ENCODE measurements at regions not wholly inside any gene's neighbourhood (a gene's known extent, or its start where the extent isn't known, plus 50 kb on each side); places are given as distances from the start of the nearest gene placed in this dataset.

GRCh38 chr10:62650411-62650810, 154.1 kb upstream of the ADO start:
- no peak for ATAC-seq
- H3K4me1 Mint-ChIP-seq, result peaks cover 79% of the 10 kb centered on the region
- H3K36me3 Mint-ChIP-seq (ENCODE audit: low read depth), result no peaks in the 10 kb centered on the region

GRCh38 chr10:62651341-62651740, 153.2 kb upstream of the ADO start:
- Mint-ChIP-seq H3K36me3 (ENCODE audit: low read depth) (no peaks in the 10 kb centered on the region), H3K27ac (no peak overlapping the region), H3K4me1 (peaks cover 79% of the 10 kb centered on the region), H3K4me3 (no peak overlapping the region), H3K27me3 (peaks cover 2% of the 10 kb centered on the region), H3K9me3 (peaks cover 4% of the 10 kb centered on the region)
- no peak for DNase-seq
- ATAC-seq, result no peak

More at GRCh38 chr10:62650411-62650810, 154.1 kb upstream of the ADO start:
- H3K4me3 Mint-ChIP-seq, result no peak overlapping the region
- H3K27me3 Mint-ChIP-seq, result peaks cover 2% of the 10 kb centered on the region
- H3K9me3 Mint-ChIP-seq, result peaks cover 4% of the 10 kb centered on the region
- H3K27ac Mint-ChIP-seq, result no peak overlapping the region
- DNase-seq, result no peak

GRCh38 chr10:62652114-62652513, 152.4 kb upstream of the ADO start:
- Mint-ChIP-seq H3K9me3 (peaks cover 4% of the 10 kb centered on the region), H3K27ac (peak overlapping the region; percentile 69), H3K4me3 (no peak overlapping the region), H3K36me3 (ENCODE audit: low read depth) (no peaks in the 10 kb centered on the region), H3K4me1 (peaks cover 74% of the 10 kb centered on the region), H3K27me3 (peaks cover 4% of the 10 kb centered on the region)
- DNase-seq, result no peak
- ATAC-seq, result peak; percentile 60

GRCh38 chr10:62652564-62652963, 152.0 kb upstream of the ADO start:
- Mint-ChIP-seq H3K9me3 (peaks cover 4% of the 10 kb centered on the region), H3K27ac (peak overlapping the region; percentile 69), H3K4me1 (peaks cover 69% of the 10 kb centered on the region), H3K4me3 (peak overlapping the region; percentile 6), H3K36me3 (ENCODE audit: low read depth) (no peaks in the 10 kb centered on the region), H3K27me3 (peaks cover 4% of the 10 kb centered on the region)
- DNase-seq (peak; percentile 44), ATAC-seq (peak; percentile 79)

GRCh38 chr10:62653254-62653653, 151.3 kb upstream of the ADO start:
- Mint-ChIP-seq H3K27ac (peak overlapping the region; percentile 32), H3K36me3 (ENCODE audit: low read depth) (no peaks in the 10 kb centered on the region), H3K9me3 (peaks cover 4% of the 10 kb centered on the region), H3K27me3 (peaks cover 2% of the 10 kb centered on the region), H3K4me3 (no peak overlapping the region), H3K4me1 (peaks cover 62% of the 10 kb centered on the region)
- no peak for DNase-seq
- no peak for ATAC-seq

- H3K27me3 Mint-ChIP-seq, result peaks cover 3% of the 10 kb centered on the region
- H3K9me3 Mint-ChIP-seq, result peaks cover 4% of the 10 kb centered on the region
- DNase-seq (no peak), ATAC-seq (no peak)
- H3K4me1 Mint-ChIP-seq, result peaks cover 53% of the 10 kb centered on the region
- no peak overlapping the region for H3K4me3 Mint-ChIP-seq
- H3K27ac Mint-ChIP-seq, result peak overlapping the region; percentile 47
- H3K36me3 Mint-ChIP-seq (ENCODE audit: low read depth), result no peaks in the 10 kb centered on the region
Measured at GRCh38 chr10:62654966-62655336, 149.6 kb upstream of the ADO start.

- DNase-seq, result no peak
- no peak overlapping the region for H3K4me3 Mint-ChIP-seq
- peaks cover 4% of the 10 kb centered on the region for H3K27me3 Mint-ChIP-seq
- peak; percentile 42 for ATAC-seq
- peak overlapping the region; percentile 53 for H3K27ac Mint-ChIP-seq
- peaks cover 4% of the 10 kb centered on the region for H3K9me3 Mint-ChIP-seq
- peaks cover 53% of the 10 kb centered on the region for H3K4me1 Mint-ChIP-seq
- no peaks in the 10 kb centered on the region for H3K36me3 Mint-ChIP-seq (ENCODE audit: low read depth)
Measured at GRCh38 chr10:62655337-62655994, 149.1 kb upstream of the ADO start.

- no peak for ATAC-seq
- Mint-ChIP-seq H3K4me1 (peaks cover 36% of the 10 kb centered on the region), H3K4me3 (no peak overlapping the region), H3K36me3 (ENCODE audit: low read depth) (no peaks in the 10 kb centered on the region), H3K27me3 (peaks cover 4% of the 10 kb centered on the region), H3K9me3 (peaks cover 4% of the 10 kb centered on the region), H3K27ac (no peak overlapping the region)
- no peak for DNase-seq
Measured at GRCh38 chr10:62657244-62657835, 147.2 kb upstream of the ADO start.

GRCh38 chr10:62658516-62658915, 146.0 kb upstream of the ADO start:
- H3K27me3 Mint-ChIP-seq, result peaks cover 4% of the 10 kb centered on the region
- H3K9me3 Mint-ChIP-seq, result peaks cover 4% of the 10 kb centered on the region
- DNase-seq, result no peak
- no peak overlapping the region for H3K4me3 Mint-ChIP-seq
- no peak for ATAC-seq
- peaks cover 24% of the 10 kb centered on the region for H3K4me1 Mint-ChIP-seq
- H3K27ac Mint-ChIP-seq, result no peak overlapping the region
- no peaks in the 10 kb centered on the region for H3K36me3 Mint-ChIP-seq (ENCODE audit: low read depth)

- DNase-seq (no peak), ATAC-seq (no peak)
- H3K27ac Mint-ChIP-seq, result no peak overlapping the region
- no peaks in the 10 kb centered on the region for H3K9me3 Mint-ChIP-seq
- H3K4me1 Mint-ChIP-seq, result peaks cover 3% of the 10 kb centered on the region
- no peaks in the 10 kb centered on the region for H3K36me3 Mint-ChIP-seq (ENCODE audit: low read depth)
- no peak overlapping the region for H3K4me3 Mint-ChIP-seq
- peaks cover 7% of the 10 kb centered on the region for H3K27me3 Mint-ChIP-seq
Measured at GRCh38 chr10:62661143-62661542, 143.4 kb upstream of the ADO start.

- peaks cover 5% of the 10 kb centered on the region for H3K27me3 Mint-ChIP-seq
- H3K4me1 Mint-ChIP-seq, result peaks cover 3% of the 10 kb centered on the region
- H3K36me3 Mint-ChIP-seq (ENCODE audit: low read depth), result no peaks in the 10 kb centered on the region
- no peak overlapping the region for H3K4me3 Mint-ChIP-seq
- ATAC-seq (no peak), DNase-seq (no peak)
- no peaks in the 10 kb centered on the region for H3K9me3 Mint-ChIP-seq
- H3K27ac Mint-ChIP-seq, result no peak overlapping the region
Measured at GRCh38 chr10:62662486-62662885, 142.0 kb upstream of the ADO start.

GRCh38 chr10:62665771-62666170, 138.7 kb upstream of the ADO start:
- H3K9me3 Mint-ChIP-seq, result no peaks in the 10 kb centered on the region
- peaks cover 12% of the 10 kb centered on the region for H3K4me1 Mint-ChIP-seq
- no peaks in the 10 kb centered on the region for H3K36me3 Mint-ChIP-seq (ENCODE audit: low read depth)
- H3K4me3 Mint-ChIP-seq, result no peak overlapping the region
- DNase-seq (no peak), ATAC-seq (no peak)
- H3K27me3 Mint-ChIP-seq, result peaks cover 3% of the 10 kb centered on the region
- no peak overlapping the region for H3K27ac Mint-ChIP-seq

GRCh38 chr10:62666275-62666674, 138.2 kb upstream of the ADO start:
- ATAC-seq, result no peak

GRCh38 chr10:62669341-62669740, 135.2 kb upstream of the ADO start:
- ATAC-seq (no peak), DNase-seq (no peak)
- H3K4me3 Mint-ChIP-seq, result no peak overlapping the region
- H3K27me3 Mint-ChIP-seq, result peaks cover 1% of the 10 kb centered on the region
- no peak overlapping the region for H3K27ac Mint-ChIP-seq
- H3K4me1 Mint-ChIP-seq, result peaks cover 23% of the 10 kb centered on the region
- H3K36me3 Mint-ChIP-seq (ENCODE audit: low read depth), result no peaks in the 10 kb centered on the region
- H3K9me3 Mint-ChIP-seq, result no peaks in the 10 kb centered on the region

More at GRCh38 chr10:62666275-62666674, 138.2 kb upstream of the ADO start:
- Mint-ChIP-seq H3K4me1 (peaks cover 17% of the 10 kb centered on the region), H3K9me3 (no peaks in the 10 kb centered on the region), H3K27ac (no peak overlapping the region), H3K4me3 (no peak overlapping the region), H3K27me3 (peaks cover 3% of the 10 kb centered on the region), H3K36me3 (ENCODE audit: low read depth) (no peaks in the 10 kb centered on the region)
- no peak for DNase-seq

GRCh38 chr10:62671104-62671503, 133.4 kb upstream of the ADO start:
- Mint-ChIP-seq H3K27ac (no peak overlapping the region), H3K4me3 (no peak overlapping the region)

More at GRCh38 chr10:62671104-62671503, 133.4 kb upstream of the ADO start:
- no peaks in the 10 kb centered on the region for H3K9me3 Mint-ChIP-seq
- H3K27me3 Mint-ChIP-seq, result no peaks in the 10 kb centered on the region
- no peak for ATAC-seq
- no peak for DNase-seq
- peaks cover 23% of the 10 kb centered on the region for H3K4me1 Mint-ChIP-seq
- H3K36me3 Mint-ChIP-seq (ENCODE audit: low read depth), result no peaks in the 10 kb centered on the region
